ENCODE measurements at regions not wholly inside any gene's neighbourhood (a gene's known extent, or its start where the extent isn't known, plus 50 kb on each side); places are given as distances from the start of the nearest gene placed in this dataset.
A peak's percentile ranks its signal among the peaks of the same experiment; 100 is the strongest.

DNA sequence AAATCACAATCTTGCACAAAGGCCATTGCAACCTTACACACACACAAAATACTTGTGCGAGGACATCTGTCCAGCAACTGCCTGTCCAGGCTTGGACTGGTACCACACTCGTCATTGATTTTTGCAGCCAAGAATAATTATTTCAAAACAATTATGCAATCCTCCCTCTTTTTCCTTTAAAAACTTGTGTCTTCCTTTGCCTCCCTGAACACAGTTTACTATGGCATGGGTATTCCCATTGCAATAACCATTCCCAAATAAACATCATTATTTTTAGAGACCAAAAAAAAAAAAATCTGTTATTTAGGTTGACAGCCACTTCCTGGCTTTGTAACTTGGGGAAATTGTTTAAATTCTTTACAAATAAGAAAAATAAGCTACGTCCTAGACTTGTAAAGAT, 54.0 kb downstream of the C11orf91 start:
- no peaks in the 10 kb centered on the region for H3K9me3 Mint-ChIP-seq
- no peaks in the 10 kb centered on the region for H3K4me1 Mint-ChIP-seq (ENCODE audit: low read depth)
- H3K27me3 Mint-ChIP-seq, result peaks cover 34% of the 10 kb centered on the region

DNA sequence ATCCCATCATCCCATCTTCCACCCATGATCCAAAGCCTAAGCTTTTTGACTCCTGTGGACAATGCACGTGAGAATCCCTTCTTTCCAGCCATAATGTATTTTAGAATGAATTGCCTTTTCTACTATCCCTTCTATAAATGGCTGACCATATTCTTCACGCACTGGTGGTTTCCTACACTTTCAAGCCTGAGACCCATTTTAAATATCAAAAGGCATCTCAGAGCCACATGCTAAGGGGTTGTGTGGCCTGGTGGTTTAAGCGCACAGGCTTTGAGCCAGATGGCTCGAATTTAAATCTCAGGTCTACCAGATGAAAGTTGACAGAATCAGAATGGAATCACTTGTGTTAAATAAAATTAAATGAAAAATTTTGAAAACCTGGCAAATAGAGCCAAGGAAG, 54.5 kb downstream of the C11orf91 start:
- intact Hi-C loops (cut with micrococcal nuclease), result no loop called here
- Mint-ChIP-seq H3K4me3 (no peak overlapping the region), H3K36me3 (ENCODE audit: low read depth) (no peaks in the 10 kb centered on the region), H3K4me1 (ENCODE audit: low read depth) (no peaks in the 10 kb centered on the region), H3K27ac (no peak overlapping the region), H3K9me3 (no peaks in the 10 kb centered on the region), H3K27me3 (peaks cover 32% of the 10 kb centered on the region)

More for the DNA sequence above, 54.0 kb downstream of the C11orf91 start:
- H3K27ac Mint-ChIP-seq, result no peak overlapping the region
- no peaks in the 10 kb centered on the region for H3K36me3 Mint-ChIP-seq (ENCODE audit: low read depth)
- no peak overlapping the region for H3K4me3 Mint-ChIP-seq
- intact Hi-C loops (cut with micrococcal nuclease), result no loop called here

DNA sequence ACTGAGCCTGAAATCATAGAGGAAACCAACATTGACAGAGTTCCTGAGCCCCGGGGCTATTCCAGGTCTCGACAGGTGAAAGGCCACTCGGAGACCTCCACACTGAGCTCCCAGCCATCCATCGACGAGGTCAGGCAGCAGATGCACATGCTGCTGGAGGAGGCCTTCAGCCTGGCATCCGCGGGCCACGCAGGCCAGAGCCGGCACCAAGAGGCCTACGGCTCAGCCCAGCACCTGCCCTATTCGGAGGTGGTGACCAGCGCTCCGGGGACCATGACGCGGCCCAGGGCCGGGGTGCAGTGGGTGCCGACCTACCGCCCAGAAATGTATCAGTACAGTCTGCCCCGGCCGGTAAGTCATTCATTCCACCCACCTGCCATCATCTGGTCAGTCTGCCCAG, 54.9 kb downstream of the C11orf91 start:
- Mint-ChIP-seq H3K36me3 (ENCODE audit: low read depth) (no peaks in the 10 kb centered on the region), H3K27me3 (peaks cover 31% of the 10 kb centered on the region), H3K4me1 (ENCODE audit: low read depth) (no peaks in the 10 kb centered on the region), H3K4me3 (no peak overlapping the region), H3K9me3 (no peaks in the 10 kb centered on the region), H3K27ac (no peak overlapping the region)
- intact Hi-C loops (cut with micrococcal nuclease), result no loop called here

DNA sequence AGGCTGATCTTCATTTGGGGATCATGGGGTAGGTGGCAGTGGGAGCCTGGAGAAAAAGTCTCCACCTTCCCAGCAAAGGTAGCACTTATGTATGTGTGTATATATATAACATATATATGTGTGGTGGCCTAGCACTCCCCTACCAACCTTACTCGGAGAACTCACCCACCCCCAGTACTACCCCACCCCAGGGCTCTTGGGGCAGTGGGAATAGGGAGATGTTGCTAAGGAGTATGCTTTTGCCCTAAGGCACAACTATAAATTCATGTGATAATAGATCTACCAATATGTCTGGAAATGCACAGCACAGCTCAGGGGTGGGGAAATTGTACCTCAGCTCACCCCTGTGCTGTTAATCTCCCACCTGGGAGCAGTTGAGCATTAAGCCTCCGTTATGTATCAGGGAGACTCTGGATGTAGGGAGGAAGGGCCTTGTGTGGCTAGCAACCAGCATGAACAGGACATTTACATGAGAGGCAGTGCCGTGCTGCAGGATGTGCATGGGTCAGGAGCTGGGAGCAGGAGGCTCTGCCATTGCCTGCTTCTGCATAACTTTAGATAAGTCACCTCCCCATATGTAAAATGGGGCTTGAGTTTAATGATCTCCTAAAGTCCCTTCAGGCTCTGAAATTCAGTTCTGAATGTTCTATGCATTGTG, 57.3 kb downstream of the C11orf91 start:
- no peak overlapping the region for H3K4me3 Mint-ChIP-seq
- H3K36me3 Mint-ChIP-seq (ENCODE audit: low read depth), result no peaks in the 10 kb centered on the region
- peaks cover 9% of the 10 kb centered on the region for H3K9me3 Mint-ChIP-seq
- H3K4me1 Mint-ChIP-seq (ENCODE audit: low read depth), result no peaks in the 10 kb centered on the region
- peaks cover 25% of the 10 kb centered on the region for H3K27me3 Mint-ChIP-seq
- H3K27ac Mint-ChIP-seq, result no peak overlapping the region
- intact Hi-C loops (cut with micrococcal nuclease), result no loop called here

DNA sequence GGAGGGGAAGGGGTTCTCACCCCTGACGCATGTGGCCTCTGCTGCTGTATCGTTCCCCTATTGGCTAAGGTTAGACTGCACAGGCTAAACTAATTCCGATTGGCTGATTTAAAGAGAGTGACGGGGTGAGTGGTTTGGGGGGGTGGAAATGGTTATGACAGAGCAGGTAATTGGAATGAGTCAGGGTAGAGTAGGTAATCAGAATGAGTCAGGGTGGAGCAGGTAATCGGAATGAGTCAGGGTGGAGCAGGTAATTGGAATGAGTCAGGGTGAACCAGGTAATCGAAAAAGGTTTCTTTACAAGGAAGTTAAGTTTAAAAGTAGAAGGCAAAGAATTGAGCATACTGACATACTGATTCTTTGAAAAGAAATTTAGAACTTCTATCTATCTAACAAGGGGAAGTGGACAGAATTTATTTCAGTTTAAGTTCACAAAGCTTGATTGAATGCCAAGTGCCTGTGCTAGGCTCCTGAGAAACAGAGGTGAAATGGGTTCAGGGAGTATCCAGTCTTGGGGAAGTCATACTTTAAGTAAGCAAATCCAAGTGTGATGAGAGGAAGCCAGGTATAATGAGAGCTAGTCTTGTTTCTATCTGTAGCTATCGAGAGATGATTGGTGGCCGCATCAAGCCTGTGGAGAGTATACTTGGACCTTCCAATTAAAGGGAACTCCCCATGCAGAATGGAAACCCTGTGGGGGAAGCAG, 58.0 kb downstream of the C11orf91 start:
- peaks cover 11% of the 10 kb centered on the region for H3K9me3 Mint-ChIP-seq
- no peaks in the 10 kb centered on the region for H3K4me1 Mint-ChIP-seq (ENCODE audit: low read depth)
- intact Hi-C loops (cut with micrococcal nuclease), result no loop called here
- H3K27me3 Mint-ChIP-seq, result peaks cover 29% of the 10 kb centered on the region
- no peak overlapping the region for H3K27ac Mint-ChIP-seq
- no peaks in the 10 kb centered on the region for H3K36me3 Mint-ChIP-seq (ENCODE audit: low read depth)
- no peak overlapping the region for H3K4me3 Mint-ChIP-seq

DNA sequence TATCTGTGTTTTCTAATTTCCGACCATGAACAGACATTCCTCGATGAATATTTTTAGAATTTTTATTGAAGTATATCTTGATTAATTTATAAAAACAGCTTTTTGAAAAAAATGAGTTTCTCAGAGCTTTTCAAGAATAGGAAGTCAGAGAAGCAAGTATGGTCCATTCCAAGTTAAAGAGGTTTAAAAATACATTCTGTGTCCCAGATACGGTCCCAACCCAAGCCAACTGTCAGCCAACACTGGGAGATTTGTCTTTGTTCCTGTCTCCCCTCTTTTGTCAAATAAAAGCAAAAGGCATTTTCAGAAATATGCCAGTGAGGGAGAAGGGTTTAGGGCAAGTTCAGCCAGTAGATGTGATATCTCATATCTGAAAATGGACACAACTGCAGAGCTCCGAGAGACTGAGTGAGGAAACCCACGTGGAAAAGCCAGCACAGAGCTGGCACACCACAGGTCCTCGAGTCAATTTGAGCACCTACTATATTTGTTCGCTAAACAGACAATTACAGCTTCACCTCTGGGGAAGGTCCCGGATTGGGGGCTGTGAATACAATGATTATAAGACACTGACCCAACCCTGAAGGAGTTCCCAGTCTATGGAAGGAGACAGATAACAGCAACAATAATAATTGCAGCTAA, 59.8 kb downstream of the C11orf91 start:
- H3K4me1 Mint-ChIP-seq (ENCODE audit: low read depth), result peaks cover 13% of the 10 kb centered on the region
- H3K9me3 Mint-ChIP-seq, result peaks cover 11% of the 10 kb centered on the region
- H3K27me3 Mint-ChIP-seq, result peaks cover 29% of the 10 kb centered on the region
- H3K36me3 Mint-ChIP-seq (ENCODE audit: low read depth), result no peaks in the 10 kb centered on the region
- intact Hi-C loops (cut with micrococcal nuclease), result no loop called here
- no peak overlapping the region for H3K4me3 Mint-ChIP-seq
- no peak overlapping the region for H3K27ac Mint-ChIP-seq

DNA sequence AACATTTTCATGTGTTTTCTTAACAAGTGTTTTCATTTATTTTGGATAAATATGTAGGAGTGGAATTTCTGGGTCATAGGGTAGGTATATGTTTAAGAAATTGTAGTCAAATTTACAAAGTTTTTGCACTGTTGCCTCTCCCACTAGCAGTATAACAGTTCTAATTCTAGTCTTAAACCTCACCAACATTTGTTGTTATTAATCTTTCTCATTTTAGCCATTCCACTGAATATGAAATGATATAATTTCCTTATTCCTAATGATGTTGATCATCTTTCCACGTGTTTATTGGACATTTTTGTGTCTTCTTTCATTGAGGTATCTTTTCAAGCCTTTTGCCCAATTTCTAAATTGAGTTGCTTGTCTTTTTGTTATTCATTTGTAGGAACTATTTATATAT, 62.0 kb downstream of the C11orf91 start:
- H3K4me1 Mint-ChIP-seq (ENCODE audit: low read depth), result peaks cover 35% of the 10 kb centered on the region
- no peak overlapping the region for H3K27ac Mint-ChIP-seq
- no peak overlapping the region for H3K4me3 Mint-ChIP-seq
- H3K27me3 Mint-ChIP-seq, result peaks cover 26% of the 10 kb centered on the region
- peaks cover 11% of the 10 kb centered on the region for H3K9me3 Mint-ChIP-seq
- no peaks in the 10 kb centered on the region for H3K36me3 Mint-ChIP-seq (ENCODE audit: low read depth)
- intact Hi-C loops (cut with micrococcal nuclease), result no loop called here

DNA sequence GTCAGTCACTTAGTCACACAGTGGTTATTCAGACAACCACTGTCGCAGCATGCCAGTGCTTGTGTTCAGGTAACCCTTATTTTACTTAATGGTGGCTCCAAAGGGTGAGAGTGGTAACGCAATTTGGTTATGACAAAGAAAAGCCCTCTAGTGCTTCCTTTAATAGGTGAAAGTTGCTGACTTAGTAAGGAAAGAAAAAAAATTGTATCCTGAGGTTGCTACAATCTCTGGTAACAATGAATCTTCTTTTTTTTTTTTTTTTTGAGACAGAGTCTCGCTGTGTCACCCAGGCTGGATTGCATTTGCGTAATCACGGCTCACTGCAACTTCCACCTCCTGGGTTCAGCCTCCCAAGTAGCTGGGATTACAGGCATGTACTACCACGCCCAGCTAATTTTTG, 64.5 kb downstream of the C11orf91 start:
- peaks cover 15% of the 10 kb centered on the region for H3K27me3 Mint-ChIP-seq
- H3K9me3 Mint-ChIP-seq, result peaks cover 11% of the 10 kb centered on the region
- H3K27ac Mint-ChIP-seq, result peak overlapping the region; percentile 34
- intact Hi-C loops (cut with micrococcal nuclease), result no loop called here
- H3K36me3 Mint-ChIP-seq (ENCODE audit: low read depth), result no peaks in the 10 kb centered on the region
- H3K4me1 Mint-ChIP-seq (ENCODE audit: low read depth), result peaks cover 53% of the 10 kb centered on the region
- no peak overlapping the region for H3K4me3 Mint-ChIP-seq

DNA sequence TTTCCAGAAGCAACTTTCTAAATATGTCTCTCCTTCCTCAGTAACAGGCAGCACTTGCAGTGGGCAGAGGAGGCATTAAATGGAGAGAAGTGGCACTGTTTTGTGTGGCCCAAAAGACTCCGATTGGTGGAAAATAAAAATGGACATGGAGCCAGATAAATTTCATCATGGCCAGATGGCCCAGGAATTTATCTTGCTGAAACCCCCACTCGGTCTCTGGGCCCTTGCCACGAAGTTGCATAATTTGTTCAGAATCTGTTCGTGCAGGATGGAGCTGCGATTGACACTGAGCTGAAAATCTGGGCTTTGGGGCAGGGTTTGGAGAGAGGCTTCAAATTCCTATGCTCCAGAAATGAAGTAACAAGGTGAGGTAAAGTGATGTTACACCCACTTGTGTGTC, 65.5 kb downstream of the C11orf91 start:
- Mint-ChIP-seq H3K9me3 (peaks cover 11% of the 10 kb centered on the region), H3K27me3 (peaks cover 8% of the 10 kb centered on the region), H3K36me3 (ENCODE audit: low read depth) (no peaks in the 10 kb centered on the region), H3K4me1 (ENCODE audit: low read depth) (peaks cover 60% of the 10 kb centered on the region), H3K4me3 (no peak overlapping the region), H3K27ac (peak overlapping the region; percentile 69)
- intact Hi-C loops (cut with micrococcal nuclease), result no loop called here

DNA sequence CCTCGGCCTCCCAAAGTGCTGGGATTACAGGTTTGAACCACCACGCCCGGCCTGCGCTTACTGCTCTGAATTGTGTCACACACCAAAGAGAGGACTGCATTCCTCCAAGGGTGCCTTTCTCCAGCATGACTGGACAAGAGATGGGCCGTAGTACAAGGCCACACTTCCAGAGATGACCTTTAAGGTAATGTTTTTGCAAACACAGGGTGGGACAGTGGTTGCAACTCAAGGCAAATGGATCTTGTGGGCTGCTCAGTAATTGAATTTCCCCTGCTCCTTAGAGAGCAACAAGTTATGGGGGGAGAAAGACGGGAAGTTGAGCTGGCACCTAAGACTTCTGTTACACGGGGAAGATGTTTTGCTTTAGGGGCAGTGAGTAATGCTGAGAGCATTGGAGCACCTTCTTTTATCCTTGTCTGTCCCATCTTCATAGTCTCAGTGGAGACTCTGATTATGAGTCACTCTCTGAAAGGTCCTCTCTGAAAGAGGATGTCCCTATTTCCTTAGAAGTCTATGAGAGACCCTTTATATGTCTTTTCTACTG, 66.3 kb downstream of the C11orf91 start:
- intact Hi-C loops (cut with micrococcal nuclease), result no loop called here
- Mint-ChIP-seq H3K27me3 (peaks cover 11% of the 10 kb centered on the region), H3K27ac (peak overlapping the region; percentile 69), H3K4me1 (ENCODE audit: low read depth) (peaks cover 60% of the 10 kb centered on the region), H3K9me3 (peaks cover 11% of the 10 kb centered on the region), H3K36me3 (ENCODE audit: low read depth) (no peaks in the 10 kb centered on the region), H3K4me3 (no peak overlapping the region)

DNA sequence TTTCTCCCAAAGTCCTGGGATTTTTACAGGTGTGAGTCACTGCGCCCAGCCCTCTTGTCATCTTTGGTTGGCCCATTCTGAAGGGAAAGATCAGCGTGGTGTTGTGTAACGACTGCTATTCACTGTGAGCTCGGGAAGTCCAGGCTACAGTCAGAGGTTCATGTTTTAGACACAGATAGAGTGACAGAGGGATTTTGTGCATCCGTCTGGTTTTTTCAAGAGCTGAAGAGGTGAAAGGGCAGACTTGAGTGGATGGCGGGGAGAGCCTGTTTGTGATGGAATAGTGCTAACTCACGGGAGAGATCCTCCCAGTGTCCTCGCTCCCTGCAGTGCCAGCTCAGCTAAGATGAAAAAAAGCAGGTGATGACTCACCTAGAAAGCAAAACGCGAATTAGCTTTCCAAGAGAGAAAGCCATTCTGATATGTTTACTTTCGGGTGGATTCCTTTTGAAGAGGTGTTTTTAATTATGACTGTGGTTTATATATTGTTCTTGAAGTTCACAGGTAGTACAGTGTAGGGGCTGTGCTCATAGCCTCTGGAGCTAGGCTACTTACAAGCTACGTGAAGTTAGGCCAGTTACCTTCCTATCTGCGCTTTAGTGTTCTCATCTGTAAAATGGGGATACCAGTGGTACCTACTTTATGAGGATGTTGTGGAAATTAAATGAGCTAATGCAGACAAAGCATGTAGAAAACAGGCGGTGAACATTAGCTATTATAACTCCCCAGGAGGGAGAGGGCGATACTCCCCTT, 67.2 kb downstream of the C11orf91 start:
- no peak overlapping the region for H3K4me3 Mint-ChIP-seq
- peaks cover 10% of the 10 kb centered on the region for H3K27me3 Mint-ChIP-seq
- H3K27ac Mint-ChIP-seq, result peak overlapping the region; percentile 58
- H3K4me1 Mint-ChIP-seq (ENCODE audit: low read depth), result peaks cover 60% of the 10 kb centered on the region
- H3K36me3 Mint-ChIP-seq (ENCODE audit: low read depth), result no peaks in the 10 kb centered on the region
- peaks cover 4% of the 10 kb centered on the region for H3K9me3 Mint-ChIP-seq
- intact Hi-C loops (cut with micrococcal nuclease), result no loop called here

DNA sequence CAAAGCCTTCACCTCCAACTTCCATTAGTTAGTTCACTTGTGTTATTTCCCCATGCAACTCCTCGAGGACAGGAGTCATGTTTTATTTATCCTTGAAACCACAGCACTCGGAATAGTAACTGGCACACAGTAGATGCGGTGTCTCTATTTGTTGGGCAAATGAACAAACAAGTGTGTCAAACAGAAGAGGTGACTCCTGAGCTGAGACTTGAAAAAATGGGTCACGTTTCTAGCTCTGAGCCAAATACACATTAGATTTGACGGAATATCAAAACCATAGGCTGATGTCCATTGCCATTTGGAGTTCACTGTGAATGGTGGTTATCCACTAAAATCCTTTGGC, 68.9 kb downstream of the C11orf91 start:
- Mint-ChIP-seq H3K4me3 (no peak overlapping the region), H3K4me1 (ENCODE audit: low read depth) (peaks cover 53% of the 10 kb centered on the region), H3K27me3 (peaks cover 9% of the 10 kb centered on the region), H3K9me3 (no peaks in the 10 kb centered on the region), H3K27ac (peak overlapping the region; percentile 8), H3K36me3 (ENCODE audit: low read depth) (no peaks in the 10 kb centered on the region)
- intact Hi-C loops (cut with micrococcal nuclease), result no loop called here

DNA sequence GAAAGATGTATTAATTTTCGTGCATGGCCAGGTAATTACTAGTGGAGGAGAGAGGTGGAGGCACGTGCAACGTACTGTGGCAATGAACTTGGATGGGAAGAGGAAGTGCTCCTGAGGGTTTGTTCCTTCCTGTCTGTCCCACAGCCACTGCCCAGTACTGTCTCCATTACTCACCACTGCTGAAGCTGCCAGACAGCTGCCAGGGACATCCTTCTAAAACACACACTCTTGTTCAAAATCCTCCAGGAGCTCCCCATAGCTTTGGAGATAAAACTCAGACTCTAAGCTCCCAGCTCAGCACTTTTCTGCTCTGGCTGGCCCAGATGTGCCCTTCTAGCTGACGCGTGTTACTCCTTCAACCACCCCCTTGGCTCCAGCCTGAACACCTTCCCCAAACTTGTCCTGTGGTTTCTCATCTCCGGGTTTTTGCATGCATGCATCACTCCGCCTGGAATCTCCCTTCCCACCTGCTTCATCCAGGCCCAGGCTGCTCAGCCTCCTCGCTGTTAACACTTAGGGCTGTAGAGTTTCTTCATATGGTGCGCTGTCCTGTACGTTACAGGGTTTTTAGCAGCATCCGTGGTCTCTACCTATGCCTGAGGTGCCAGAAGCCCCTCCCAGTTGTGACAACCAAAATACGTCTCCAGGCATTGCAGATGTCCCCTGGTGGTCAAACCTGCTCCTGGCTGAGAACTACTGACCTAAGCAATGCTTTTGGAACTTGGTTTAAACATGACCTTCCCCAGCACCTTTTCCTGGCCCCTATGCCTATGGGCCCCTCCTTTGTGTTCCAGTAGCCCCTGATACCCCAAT, 69.5 kb downstream of the C11orf91 start:
- Mint-ChIP-seq H3K36me3 (ENCODE audit: low read depth) (no peaks in the 10 kb centered on the region), H3K9me3 (no peaks in the 10 kb centered on the region), H3K27ac (peak overlapping the region; percentile 8), H3K4me1 (ENCODE audit: low read depth) (peaks cover 49% of the 10 kb centered on the region), H3K27me3 (peaks cover 9% of the 10 kb centered on the region), H3K4me3 (no peak overlapping the region)
- intact Hi-C loops (cut with micrococcal nuclease), result no loop called here

Data from dendritic cell treated with granulocyte-macrophage colony-stimulating factor and Interleukin-4, amounts not matched to agents 40 ng/mL and 50 ng/mL, for 4 days (primary cell).